Gastroesophageal sphincter (tissue), 4 donors: ENCODE measurements at regions not wholly inside any gene's neighbourhood (a gene's known extent, or its start where the extent isn't known, plus 50 kb on each side); places are given as distances from the start of the nearest gene placed in this dataset.

Experiments
- ATAC-seq: fragments of 150-250 bp; one replicate; pipeline ENCODE4 v1.9.1; 2016; ENCODE audit warnings: mild to moderate bottlenecking, moderate library complexity
- H3K27ac ChIP-seq, 4 donors: fragments of 200-600 bp; sonication (generic) in 3 of 4; 1 replicate in 3 of 4; 2 replicates in 1 of 4; pipeline ENCODE4 v1.5.1; 2016 to 2019
- H3K27me3 ChIP-seq: fragments of 200-600 bp; sonication (generic); one replicate; pipeline ENCODE4 v1.5.1; 2019
- H3K36me3 ChIP-seq, 2 donors: fragments of 200-600 bp; sonication (generic); one replicate each; pipeline ENCODE4 v1.5.1; 2019; ENCODE audit warnings: control low read depth in 1 of 2
- H3K4me1 ChIP-seq, 3 donors: fragments of 200-600 bp; sonication (generic); 1 replicate in 2 of 3; 2 replicates in 1 of 3; pipeline ENCODE4 v1.5.1; 2016 to 2019; ENCODE audit warnings: control low read depth in 2 of 3
- H3K4me3 ChIP-seq, 2 donors: fragments of 200-600 bp; sonication (generic); one replicate each; pipeline ENCODE4 v1.5.1; 2019; ENCODE audit warnings: mild to moderate bottlenecking in 1 of 2, moderate library complexity in 1 of 2
- H3K9me3 ChIP-seq, 3 donors: fragments of 200-600 bp; sonication (generic); one replicate each; pipeline ENCODE4 v1.5.1; 2017 to 2019; ENCODE audit warnings: control low read depth in 2 of 3
- CTCF ChIP-seq, 4 experiments: fragments of 200-600 bp in 2 of 4; fragments of 450-650 bp in 2 of 4; sonication (generic) in 1 of 4; IDR thresholded peaks; one replicate each; pipeline ENCODE4 v1.5.1; 2017 to 2019; ENCODE audit warnings: antibody characterized with exemption in 4 of 4, mild to moderate bottlenecking in 2 of 4, moderate library complexity in 2 of 4
- EP300 ChIP-seq: sonication (generic); formaldehyde crosslinking; IDR thresholded peaks from one replicate; pipeline ENCODE4 v1.6.1; 2017; ENCODE audit warnings: antibody characterized with exemption, mild to moderate bottlenecking
- POLR2A ChIP-seq, 2 donors: fragments of 450-650 bp; IDR thresholded peaks; one replicate each; pipeline ENCODE4 v1.6.1; 2017; ENCODE audit warnings: antibody characterized with exemption in 2 of 2, mild to moderate bottlenecking in 2 of 2, moderate library complexity in 1 of 2
- POLR2AphosphoS5 ChIP-seq: sonication (generic); formaldehyde crosslinking; IDR thresholded peaks from one replicate; pipeline ENCODE4 v1.6.1; 2017; ENCODE audit warnings: antibody characterized with exemption
- WGBS, 2 donors: methylation state at CpG; one replicate each; pipeline ENCODE4 v1.1.5; 2018; ENCODE audit warnings: low coverage in 1 of 2; 5-methylcytosine and 5-hydroxymethylcytosine counted together

DNA sequence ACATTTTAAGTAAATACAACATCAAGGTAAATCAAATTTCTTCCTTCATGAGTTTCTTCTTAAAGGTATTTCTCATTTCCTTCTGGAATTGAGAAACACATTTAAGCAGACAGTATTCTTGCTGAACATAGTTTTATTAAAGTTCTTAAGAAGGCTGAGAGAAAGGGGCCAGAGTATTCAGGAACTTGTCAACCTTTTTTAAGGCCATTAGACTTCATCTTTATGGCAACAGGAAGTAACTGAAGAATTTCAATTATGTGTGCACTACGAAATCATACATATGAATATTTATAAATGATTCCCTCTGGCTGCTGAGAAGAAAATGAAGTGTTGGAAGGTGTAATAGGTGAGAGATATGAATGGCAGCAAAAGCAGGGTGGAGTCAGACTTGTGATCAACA lies 829.4 kb upstream of the DPPA4 start:
- Histone ChIP-seq H3K36me3 (no peaks in the 10 kb centered on the region), H3K27ac (no peak overlapping the region), H3K4me3 (no peak overlapping the region), H3K27me3 (no peaks in the 10 kb centered on the region), H3K4me1 (no peaks in the 10 kb centered on the region), H3K9me3 (no peaks in the 10 kb centered on the region)
- WGBS, 2 donors, result 41 to 50% methylated on average over 1 of the region's 1 CpG
- TF ChIP-seq EP300 (no peak), POLR2AphosphoS5 (no peak)
- ATAC-seq, result no peak

- Histone ChIP-seq H3K9me3 (no peaks in the 10 kb centered on the region), H3K36me3 (no peaks in the 10 kb centered on the region), H3K4me1 (peaks cover 0 to under 1% (median 0%) of the 10 kb centered on the region in 3 donors), H3K4me3 (no peak overlapping the region), H3K27ac (no peak overlapping the region), H3K27me3 (no peaks in the 10 kb centered on the region)
- 67 to 88% methylated on average over 2 of the region's 2 CpGs for WGBS, 2 donors
- TF ChIP-seq EP300, result no peak
- no peak for TF ChIP-seq CTCF (IDR thresholded peaks at IDR 0.05)
- no peak for TF ChIP-seq POLR2A (IDR thresholded peaks at IDR 0.05)
- no peak for TF ChIP-seq POLR2AphosphoS5
- no peak for ATAC-seq
Measured at GRCh38 chr3:110174908-110175307, 837.6 kb upstream of the DPPA4 start.

GRCh38 chr3:110178965-110179364 lies 841.6 kb upstream of the DPPA4 start:
- 58 to 73% methylated on average over 2 of the region's 2 CpGs for WGBS, 2 donors
- ATAC-seq, result peak; percentile 26
- peaks cover 0 to 21% (median 0%) of the 10 kb centered on the region in 3 donors for H3K4me1 ChIP-seq
- no peak overlapping the region for H3K4me3 ChIP-seq
- no peak overlapping the region for H3K27ac ChIP-seq
- no peaks in the 10 kb centered on the region for H3K9me3 ChIP-seq
- H3K36me3 ChIP-seq, result no peaks in the 10 kb centered on the region
- H3K27me3 ChIP-seq, result no peaks in the 10 kb centered on the region
- TF ChIP-seq EP300, result no peak
- TF ChIP-seq POLR2AphosphoS5, result peak; percentile 10

- Histone ChIP-seq H3K9me3 (no peaks in the 10 kb centered on the region), H3K36me3 (no peaks in the 10 kb centered on the region), H3K27me3 (no peaks in the 10 kb centered on the region), H3K4me1 (peaks cover 0 to 30% (median 0%) of the 10 kb centered on the region in 3 donors), H3K4me3 (no peak overlapping the region), H3K27ac (peak overlapping the region in 3 of 4 donors; percentile 15 to 48 (median 29))
- peak; percentile 81 for ATAC-seq
- peak; percentile 43 for TF ChIP-seq POLR2AphosphoS5
- TF ChIP-seq CTCF (IDR thresholded peaks at IDR 0.05), result no peak
- no peak for TF ChIP-seq POLR2A (IDR thresholded peaks at IDR 0.05)
- WGBS, 2 donors, result 10 to 23% methylated on average over 3 to 4 of the region's 4 CpGs
Measured at GRCh38 chr3:110180733-110181132, 843.4 kb upstream of the DPPA4 start.

- WGBS, 2 donors, result 21 to 28% methylated on average over 3 of the region's 3 CpGs
Measured at GRCh38 chr3:110181226-110181625, 843.9 kb upstream of the DPPA4 start.

More at GRCh38 chr3:110181226-110181625, 843.9 kb upstream of the DPPA4 start:
- TF ChIP-seq CTCF (IDR thresholded peaks at IDR 0.05), result no peak
- TF ChIP-seq EP300, result no peak
- no peak for TF ChIP-seq POLR2AphosphoS5
- no peak for TF ChIP-seq POLR2A (IDR thresholded peaks at IDR 0.05)
- no peak for ATAC-seq
- H3K36me3 ChIP-seq, result no peaks in the 10 kb centered on the region
- H3K9me3 ChIP-seq, result no peaks in the 10 kb centered on the region
- H3K27me3 ChIP-seq, result no peaks in the 10 kb centered on the region
- peaks cover 0 to 30% (median 0%) of the 10 kb centered on the region in 3 donors for H3K4me1 ChIP-seq
- peak overlapping the region in 3 of 4 donors; percentile 15 to 48 (median 29) for H3K27ac ChIP-seq
- no peak overlapping the region for H3K4me3 ChIP-seq
